SK-N-MC (cell line): ENCODE measurements at regions not wholly inside any gene's neighbourhood (a gene's known extent, or its start where the extent isn't known, plus 50 kb on each side); places are given as distances from the start of the nearest gene placed in this dataset.

Experiments used
- EZH2 ChIP-seq: fragments of 200-600 bp; sonication (generic); IDR thresholded peaks from one replicate; pipeline ENCODE4 v1.6.1; 2017; ENCODE audit warnings: antibody characterized with exemption
- FOXP2 ChIP-seq: optimal IDR thresholded peaks from 2 replicates; pipeline ENCODE3; 2011; ENCODE audit warnings: mild to moderate bottlenecking, moderate library complexity; ENCODE audit not compliant: insufficient read depth; ENCODE audit errors: extremely low read length, control extremely low read depth
- POLR2AphosphoS5 ChIP-seq: IDR thresholded peaks from 2 replicates; pipeline ENCODE4 v1.6.1; 2012; ENCODE audit warnings: mild to moderate bottlenecking, low read depth, low read length, borderline replicate concordance

DNA sequence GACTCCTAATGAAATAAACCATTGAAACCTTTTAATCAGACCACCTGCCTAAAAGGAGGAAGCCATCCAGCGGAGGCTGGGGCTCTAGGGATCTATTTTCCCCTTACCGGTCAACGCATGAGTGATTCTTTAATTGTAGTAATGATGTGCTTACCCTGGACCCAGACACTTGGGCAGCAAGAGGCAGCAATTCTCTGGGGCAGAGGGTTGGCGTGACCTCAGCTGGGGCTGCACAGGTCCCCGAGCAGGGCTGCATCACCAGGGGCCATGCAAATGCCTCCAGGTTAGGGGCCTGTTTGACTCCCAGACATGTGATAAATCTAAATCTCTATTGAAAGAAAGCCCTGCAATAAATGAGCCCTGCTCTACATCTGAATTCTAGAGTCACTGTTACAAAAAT lies 194.2 kb upstream of the TSHZ3 start:
- TF ChIP-seq EZH2 (no peak), POLR2AphosphoS5 (no peak), FOXP2 (no peak)
